Activated CD4-positive, alpha-beta T cell treated with anti-CD3 and anti-CD28 coated beads for 1 hour (primary cell): ENCODE measurements at regions not wholly inside any gene's neighbourhood (a gene's known extent, or its start where the extent isn't known, plus 50 kb on each side); places are given as distances from the start of the nearest gene placed in this dataset.

Experiments used
- DNase-seq: peaks from one replicate; pipeline ENCODE4 v3.0.0-alpha.2; 2020

DNA sequence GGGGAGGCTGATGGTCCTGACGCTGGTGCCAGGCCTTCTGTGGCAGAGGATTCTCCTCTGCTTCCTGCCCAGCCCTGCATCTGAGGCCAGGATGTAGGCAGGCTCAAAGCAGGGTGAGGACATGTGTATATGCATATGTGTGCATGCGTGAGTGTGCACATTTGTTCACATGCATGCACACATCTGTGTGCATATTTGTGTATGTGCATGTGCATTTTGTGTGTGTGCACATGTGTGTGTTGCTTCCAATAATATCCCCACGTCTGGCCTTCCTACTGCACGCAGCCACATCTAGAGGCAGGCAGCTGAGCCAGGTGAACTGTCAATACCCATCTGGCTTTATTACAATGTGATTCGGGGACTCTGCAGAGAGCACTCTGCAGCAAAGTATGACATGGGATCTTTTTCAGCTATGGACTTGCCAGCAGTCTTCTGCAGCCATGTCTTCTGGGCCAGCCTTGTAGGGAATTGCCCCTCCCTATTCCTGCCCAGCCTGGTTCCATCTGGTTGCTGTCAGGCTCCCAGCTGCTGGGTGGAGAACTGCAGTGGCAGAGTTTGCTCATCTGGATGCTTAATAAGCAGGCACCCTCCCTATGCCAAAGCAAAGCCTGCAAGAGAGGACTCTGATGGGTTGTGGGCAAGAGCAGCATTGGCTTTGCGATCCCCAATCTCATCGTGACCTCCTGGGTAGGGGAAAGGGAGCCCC is 140.7 kb downstream of the PFKFB3 start:
- no peak for DNase-seq

DNA sequence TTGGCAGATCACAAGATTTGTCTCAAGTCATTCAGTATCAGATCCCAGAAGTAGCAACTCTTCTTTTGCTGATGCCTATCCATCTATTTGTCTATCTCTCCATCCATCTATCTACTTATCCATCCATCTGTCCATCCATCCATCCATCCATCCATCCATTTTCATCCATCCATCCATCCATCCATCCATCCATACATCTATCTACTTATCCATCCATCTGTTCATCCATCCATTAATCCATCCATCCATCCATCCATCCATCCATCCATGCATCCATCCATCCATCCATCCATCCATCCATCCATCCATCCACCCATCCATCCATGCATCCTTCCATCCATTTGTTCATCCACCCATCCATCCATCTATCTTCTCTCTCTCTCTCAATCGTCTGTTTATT is 142.7 kb downstream of the PFKFB3 start:
- no peak for DNase-seq

DNA sequence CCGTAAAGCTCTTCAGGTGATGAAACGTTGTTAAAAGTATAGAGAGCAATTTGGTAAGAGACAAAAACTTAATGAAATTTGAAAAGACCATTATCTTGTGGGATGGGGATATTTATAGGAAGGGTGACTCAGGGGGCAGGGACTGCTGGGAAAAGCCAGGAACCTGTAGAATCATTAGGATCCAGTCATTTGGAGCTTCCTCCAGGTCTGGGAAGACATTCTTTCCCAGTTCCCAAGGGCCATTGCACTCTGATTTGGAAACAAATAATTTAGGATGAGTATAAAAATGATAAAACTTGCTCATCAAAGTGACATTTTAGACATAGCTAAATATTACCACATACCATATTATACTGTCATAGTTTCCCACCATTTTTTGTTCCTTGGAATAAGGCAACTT is 143.9 kb downstream of the PFKFB3 start:
- no peak for DNase-seq

GRCh38 chr10:6347391-6347951 is 144.7 kb downstream of the PFKFB3 start:
- DNase-seq = peak; percentile 30

GRCh38 chr10:6348096-6348874 is 145.6 kb downstream of the PFKFB3 start:
- peak; percentile 71 for DNase-seq

DNA sequence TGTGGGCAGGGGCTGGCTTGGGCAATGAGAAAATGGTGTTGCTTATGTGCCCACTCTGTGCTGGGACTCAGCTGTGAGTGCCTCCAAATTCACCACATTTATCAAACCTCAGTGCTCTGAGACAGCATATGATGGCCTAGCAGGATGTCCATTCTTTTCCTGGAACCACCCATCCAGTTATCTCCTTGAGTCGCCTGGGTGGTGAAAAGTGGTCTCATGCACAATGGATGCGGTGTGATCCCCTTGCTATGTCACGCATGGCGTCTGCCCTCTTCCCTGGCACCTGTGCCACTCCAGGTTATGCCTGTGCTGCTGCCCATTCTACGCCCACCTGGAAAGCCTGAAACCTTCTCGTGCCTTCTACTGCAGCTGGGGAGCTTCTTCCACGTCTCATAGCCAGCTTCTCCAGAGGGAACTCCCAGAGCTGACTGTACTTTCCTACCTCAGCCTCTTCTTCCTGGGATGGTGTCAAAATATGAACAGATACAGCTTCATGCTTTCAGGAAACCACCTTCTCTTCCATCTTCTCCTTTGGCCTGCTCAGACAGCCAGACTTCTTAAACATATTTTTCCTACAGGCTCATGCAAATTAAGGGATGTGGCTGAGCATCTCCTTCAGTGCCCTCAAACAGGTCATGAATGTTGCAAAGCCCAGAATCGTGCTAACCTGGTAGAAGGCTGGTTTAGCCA is 147.3 kb downstream of the PFKFB3 start:
- no peak for DNase-seq

DNA sequence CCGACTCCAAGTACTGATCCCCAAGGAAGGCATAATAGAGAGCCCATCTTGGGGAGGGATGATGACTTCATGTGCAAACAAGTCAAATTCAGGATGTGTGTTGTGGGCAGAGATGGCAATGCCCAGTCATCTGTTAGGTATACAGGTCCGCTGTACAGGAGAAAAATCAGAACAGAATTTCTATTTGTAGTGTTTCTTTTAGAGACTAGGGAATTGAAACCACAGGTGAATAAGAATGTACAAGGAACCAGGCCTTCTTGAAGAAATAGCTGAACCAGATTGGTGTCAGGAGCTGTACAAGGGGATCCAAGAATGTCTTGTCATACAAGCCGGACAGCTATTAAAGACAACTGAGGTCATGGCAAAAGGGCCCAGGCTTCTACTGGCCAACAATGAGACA is 147.9 kb downstream of the PFKFB3 start:
- no peak for DNase-seq

DNA sequence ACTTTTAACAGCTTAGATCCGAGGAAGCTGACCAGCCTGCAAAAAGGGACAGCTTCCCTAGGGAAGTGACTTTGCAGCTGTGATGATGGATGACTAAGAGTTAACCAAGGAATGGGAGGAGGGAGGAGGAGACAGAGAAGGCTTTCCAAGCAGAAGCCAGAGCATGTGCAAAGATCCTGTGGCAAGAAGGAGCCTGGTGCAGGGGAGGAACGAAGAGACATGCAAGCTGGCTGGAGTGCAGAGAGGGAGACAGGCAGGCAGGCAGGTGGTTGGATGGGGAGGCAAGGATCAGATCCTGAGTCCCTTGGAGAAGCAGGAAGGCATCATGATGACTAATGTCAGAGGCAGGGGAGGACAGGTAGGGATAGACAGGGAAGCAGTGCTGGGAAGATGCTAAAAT is 148.8 kb downstream of the PFKFB3 start:
- DNase-seq = no peak

- DNase-seq = no peak
Measured at GRCh38 chr10:6353526-6353925, 150.8 kb downstream of the PFKFB3 start.

DNA sequence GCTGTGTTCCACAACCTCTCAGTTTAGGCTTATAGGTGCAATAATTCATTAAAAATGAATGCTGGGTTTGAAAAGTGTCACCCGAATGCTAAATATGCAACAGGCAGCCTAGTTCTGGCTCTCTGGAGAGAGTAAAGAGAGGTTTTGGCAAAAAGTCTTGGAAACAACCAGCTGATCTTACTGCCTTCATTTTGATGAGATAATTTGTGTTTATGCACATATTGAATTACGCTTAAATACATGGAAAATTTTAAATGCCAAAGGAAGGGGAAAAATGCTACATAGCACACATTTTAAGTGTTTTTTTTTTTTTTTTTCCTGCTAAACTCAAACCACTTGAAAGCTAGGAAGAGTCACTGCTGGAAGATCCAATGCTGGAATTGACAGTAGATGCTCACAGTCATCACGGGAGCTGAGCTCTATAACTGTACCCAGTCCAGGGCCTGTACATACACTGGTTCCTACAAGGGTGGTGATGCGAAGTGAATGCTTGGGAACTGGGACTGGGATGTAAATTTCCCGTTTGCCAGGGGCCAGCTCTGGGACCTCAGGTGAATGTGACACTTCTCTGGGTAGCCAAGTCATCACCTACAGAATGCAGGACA is 151.5 kb downstream of the PFKFB3 start:
- no peak for DNase-seq

DNA sequence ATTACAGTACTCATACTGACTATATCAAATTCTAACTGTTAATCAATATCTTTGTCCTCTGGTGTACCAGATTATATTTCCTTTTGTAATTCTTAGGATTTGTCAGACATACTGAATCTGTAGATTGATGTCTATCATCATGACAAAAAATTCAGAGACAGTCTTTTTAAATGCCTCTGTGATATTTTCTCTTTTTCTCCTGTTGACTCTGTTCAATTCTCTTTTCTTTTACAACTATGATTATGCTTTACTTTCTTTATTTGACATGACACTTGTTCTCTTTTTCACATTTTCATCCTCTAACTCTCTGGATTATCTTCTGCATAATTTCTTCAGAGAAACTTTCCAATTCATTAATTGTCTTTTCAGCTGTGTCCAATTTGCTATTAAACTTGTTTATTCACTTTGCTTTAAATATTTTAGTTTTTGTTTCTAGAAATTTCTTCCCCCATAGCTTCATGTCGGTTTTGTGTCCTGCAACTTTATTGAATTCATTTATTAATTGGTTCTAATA is 153.6 kb downstream of the PFKFB3 start:
- DNase-seq = no peak

DNA sequence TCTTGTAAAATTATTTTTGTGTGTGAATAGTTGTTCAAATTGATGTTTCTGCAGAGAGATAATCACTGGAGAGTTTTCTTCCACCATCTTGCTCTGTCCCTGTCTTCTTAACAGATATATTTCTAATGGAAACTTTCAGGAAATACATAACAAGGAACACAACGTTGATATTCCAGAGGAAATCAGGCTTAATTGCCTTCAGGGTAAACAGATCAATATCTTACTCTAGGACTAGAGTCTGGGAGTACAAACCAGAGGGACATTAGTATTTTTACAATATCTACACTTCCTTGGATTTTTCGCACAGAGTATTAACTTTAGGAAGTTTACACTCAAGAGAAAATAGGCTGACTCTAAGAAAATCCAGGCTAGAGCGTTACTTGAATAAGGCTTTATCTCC is 159.1 kb downstream of the PFKFB3 start:
- no peak for DNase-seq

DNA sequence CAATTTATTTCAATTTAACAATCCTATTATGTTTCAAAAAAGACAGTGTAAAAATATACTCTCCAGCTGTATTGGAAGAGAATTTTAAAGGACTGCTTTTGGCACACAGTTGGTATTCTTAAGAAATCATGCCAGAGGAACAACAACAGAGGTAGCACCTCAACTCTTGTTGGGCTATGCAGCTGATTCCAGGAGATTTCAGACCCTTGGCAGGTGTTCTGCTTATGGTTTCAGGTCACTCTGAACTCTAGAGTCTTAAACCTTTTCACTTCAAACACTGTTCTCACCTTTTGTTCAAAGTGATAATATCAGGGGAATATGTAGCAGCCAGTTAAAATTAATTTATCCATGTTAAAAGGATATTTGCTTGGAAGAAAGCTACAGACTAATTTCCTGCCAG is 160.1 kb downstream of the PFKFB3 start:
- DNase-seq = no peak

GRCh38 chr10:6363511-6363910 is 160.8 kb downstream of the PFKFB3 start:
- DNase-seq = no peak

DNA sequence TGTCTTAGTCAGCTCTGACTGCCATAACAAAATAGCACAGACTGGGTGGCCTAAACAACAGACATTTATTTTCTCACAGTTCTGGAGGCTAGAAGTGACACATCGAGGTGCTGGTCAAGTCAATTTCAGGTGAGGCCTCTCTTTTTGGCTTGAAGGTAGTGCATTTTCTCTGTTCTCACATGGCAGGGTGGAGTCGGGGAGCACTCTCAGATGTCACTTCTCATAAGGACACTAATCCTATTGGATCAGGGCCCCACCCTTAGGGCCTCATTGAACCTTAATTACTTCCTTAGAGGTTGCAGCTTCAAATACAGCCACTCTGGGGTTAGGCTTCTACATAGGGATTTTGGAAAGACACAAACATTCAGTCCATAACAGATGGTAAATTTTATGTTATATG is 161.6 kb downstream of the PFKFB3 start:
- no peak for DNase-seq

- no peak for DNase-seq
Measured at GRCh38 chr10:6364893-6365292, 162.2 kb downstream of the PFKFB3 start.

DNA sequence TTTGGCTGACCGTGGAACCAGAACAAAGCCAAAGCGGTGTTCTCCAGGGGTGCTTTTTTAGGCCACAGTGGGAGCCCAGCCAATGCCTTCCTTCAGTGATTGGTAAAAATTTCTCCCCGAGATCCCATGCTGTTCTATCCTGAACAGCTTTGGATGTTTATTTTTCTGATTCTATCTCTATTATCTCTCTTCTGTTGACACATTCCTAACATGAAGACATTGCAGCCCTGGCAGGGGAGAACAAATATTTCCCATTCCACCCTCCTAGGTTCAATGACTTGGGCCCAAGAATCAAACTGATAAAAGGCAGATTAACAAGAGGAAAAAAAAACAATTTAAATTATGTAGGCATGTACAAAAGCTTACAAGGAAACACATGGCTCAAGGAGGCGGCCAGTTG is 162.7 kb downstream of the PFKFB3 start:
- no peak for DNase-seq
